DND-41 (cell line): ENCODE measurements at regions not wholly inside any gene's neighbourhood (a gene's known extent, or its start where the extent isn't known, plus 50 kb on each side); places are given as distances from the start of the nearest gene placed in this dataset.

Source experiments
- ATAC-seq: fragments of 200-7000 bp; cut with Tn5 transposase; 3 replicates; pipeline ENCODE4 v1.9.1; 2021; ENCODE audit warnings: low read depth; ENCODE audit not compliant: insufficient read depth
- DNase-seq: peaks from one replicate; pipeline ENCODE4 v3.0.0-alpha.2; 2020
- H2AFZ ChIP-seq: 2 replicates; pipeline ENCODE4 v1.6.0; 2012; ENCODE audit warnings: low read depth, low read length
- H3K27ac ChIP-seq: 2 replicates; pipeline ENCODE4 v1.5.1; 2012; ENCODE audit warnings: low read length, inconsistent platforms
- H3K27me3 ChIP-seq: fragments of 200-600 bp; sonication (generic); 2 replicates; pipeline ENCODE4 v1.6.0; 2012; ENCODE audit warnings: low read length, mild to moderate bottlenecking, inconsistent platforms; ENCODE audit not compliant: insufficient read depth, poor library complexity
- H3K36me3 ChIP-seq: 2 replicates; pipeline ENCODE4 v1.5.1; 2012; ENCODE audit warnings: low read length, inconsistent platforms; ENCODE audit not compliant: insufficient read depth
- H3K4me1 ChIP-seq: 2 replicates; pipeline ENCODE4 v1.5.1; 2012; ENCODE audit warnings: mild to moderate bottlenecking, low read length; ENCODE audit not compliant: insufficient read depth
- H3K4me2 ChIP-seq: 2 replicates; pipeline ENCODE4 v1.6.0; 2012; ENCODE audit warnings: mild to moderate bottlenecking, moderate library complexity, low read length, inconsistent platforms; ENCODE audit not compliant: insufficient read depth
- H3K4me3 ChIP-seq, 2 experiments: fragments of 200-600 bp in 1 of 2; shearing (Covaris generic) in 1 of 2; 2 replicates each; pipeline ENCODE4 v1.5.1; 2012 to 2016; ENCODE audit warnings: inconsistent platforms in 2 of 2, low read length in 2 of 2, mild to moderate bottlenecking in 2 of 2, low read depth in 1 of 2, moderate library complexity in 1 of 2
- H3K79me2 ChIP-seq: 2 replicates; pipeline ENCODE4 v1.6.0; 2012; ENCODE audit warnings: low read length, inconsistent platforms; ENCODE audit not compliant: insufficient read depth
- H3K9ac ChIP-seq: 2 replicates; pipeline ENCODE4 v1.6.0; 2012; ENCODE audit warnings: low read depth, mild to moderate bottlenecking, inconsistent platforms, low read length, moderate library complexity
- H3K9me3 ChIP-seq: 2 replicates; pipeline ENCODE4 v1.5.1; 2012; ENCODE audit warnings: low read length, moderate library complexity, mild to moderate bottlenecking, inconsistent platforms; ENCODE audit not compliant: insufficient read depth, severe bottlenecking
- H4K20me1 ChIP-seq: 2 replicates; pipeline ENCODE4 v1.6.0; 2012; ENCODE audit warnings: low read length; ENCODE audit not compliant: insufficient read depth
- CTCF ChIP-seq: IDR thresholded peaks from 2 replicates; pipeline ENCODE4 v1.5.1; 2012; ENCODE audit warnings: borderline replicate concordance, low read length, moderate library complexity, mild to moderate bottlenecking; ENCODE audit not compliant: poor library complexity, severe bottlenecking; ENCODE audit errors: extremely low read depth
- EZH2 ChIP-seq: IDR thresholded peaks from 3 replicates; pipeline ENCODE4 v1.6.1; 2012; ENCODE audit warnings: borderline replicate concordance, low read depth, mild to moderate bottlenecking, moderate library complexity, low read length, inconsistent platforms; ENCODE audit not compliant: severe bottlenecking

- H3K27me3 ChIP-seq: peaks cover 5% of the 10 kb centered on the region
- no peak overlapping the region for H3K4me2 ChIP-seq
- H3K9ac ChIP-seq: no peak overlapping the region
- peaks cover 18% of the 10 kb centered on the region for H3K9me3 ChIP-seq
- no peak overlapping the region for H3K27ac ChIP-seq
- H4K20me1 ChIP-seq: peaks cover 7% of the 10 kb centered on the region
- H3K79me2 ChIP-seq: no peaks in the 10 kb centered on the region
- no peak for DNase-seq
- TF ChIP-seq CTCF (no peak), EZH2 (no peak)
- H3K4me3 ChIP-seq: no peak overlapping the region
- ATAC-seq: no peak
- H3K36me3 ChIP-seq: no peaks in the 10 kb centered on the region
- no peaks in the 10 kb centered on the region for H3K4me1 ChIP-seq
- no peak overlapping the region for H2AFZ ChIP-seq
These were observed 85.5 kb upstream of the PRR5 start for GRCh38 chr22:44616461-44616860.

- Histone ChIP-seq H4K20me1 (peaks cover 4% of the 10 kb centered on the region; the same call in 1 of the 2 replicates), H3K27ac (no peak overlapping the region), H3K36me3 (no peaks in the 10 kb centered on the region), H3K4me3 (no peak overlapping the region), H3K79me2 (no peaks in the 10 kb centered on the region), H3K4me1 (no peaks in the 10 kb centered on the region), H3K27me3 (peaks cover 3% of the 10 kb centered on the region), H2AFZ (no peak overlapping the region), H3K4me2 (no peak overlapping the region), H3K9me3 (peaks cover 21% of the 10 kb centered on the region), H3K9ac (no peak overlapping the region)
- DNase-seq (no peak), ATAC-seq (no peak)
- no peak for TF ChIP-seq EZH2
- no peak for TF ChIP-seq CTCF
These were observed 86.3 kb upstream of the PRR5 start for GRCh38 chr22:44615602-44616180.

GRCh38 chr22:44615146-44615545 is 86.9 kb upstream of the PRR5 start:
- no peak overlapping the region for H2AFZ ChIP-seq
- H3K9ac ChIP-seq: no peak overlapping the region
- DNase-seq (no peak), ATAC-seq (no peak)
- no peak for TF ChIP-seq EZH2
- TF ChIP-seq CTCF: no peak
- H3K27me3 ChIP-seq: no peaks in the 10 kb centered on the region
- no peak overlapping the region for H3K27ac ChIP-seq
- H3K4me1 ChIP-seq: no peaks in the 10 kb centered on the region
- no peak overlapping the region for H3K4me3 ChIP-seq
- no peaks in the 10 kb centered on the region for H3K36me3 ChIP-seq
- H4K20me1 ChIP-seq: no peaks in the 10 kb centered on the region
- peaks cover 21% of the 10 kb centered on the region for H3K9me3 ChIP-seq
- H3K4me2 ChIP-seq: no peak overlapping the region
- no peaks in the 10 kb centered on the region for H3K79me2 ChIP-seq
